ENCODE measurements at regions not wholly inside any gene's neighbourhood (a gene's known extent, or its start where the extent isn't known, plus 50 kb on each side); places are given as distances from the start of the nearest gene placed in this dataset.

GRCh38 chr2:6359964-6360363, 505.7 kb downstream of the CMPK2 start:
- no peak for DNase-seq

GRCh38 chr2:6362671-6363450, 502.8 kb downstream of the CMPK2 start:
- DNase-seq: no peak

- DNase-seq: no peak
These were observed 497.4 kb downstream of the CMPK2 start for GRCh38 chr2:6368281-6368680.

GRCh38 chr2:6369266-6369665, 496.4 kb downstream of the CMPK2 start:
- DNase-seq: no peak

- DNase-seq: no peak
These were observed 494.8 kb downstream of the CMPK2 start for GRCh38 chr2:6370753-6371551.

GRCh38 chr2:6372317-6372901, 493.3 kb downstream of the CMPK2 start:
- no peak for DNase-seq

GRCh38 chr2:6381326-6381725, 484.4 kb downstream of the CMPK2 start:
- no peak for DNase-seq

- DNase-seq: no peak
These were observed 481.4 kb downstream of the CMPK2 start for GRCh38 chr2:6384341-6384740.

- DNase-seq: no peak
These were observed 473.4 kb downstream of the CMPK2 start for GRCh38 chr2:6392354-6392753.

GRCh38 chr2:6392966-6393365, 472.7 kb downstream of the CMPK2 start:
- DNase-seq: no peak

GRCh38 chr2:6393819-6394218, 471.9 kb downstream of the CMPK2 start:
- DNase-seq: no peak

GRCh38 chr2:6394276-6394675, 471.4 kb downstream of the CMPK2 start:
- no peak for DNase-seq

- no peak for DNase-seq
These were observed 467.3 kb downstream of the CMPK2 start for GRCh38 chr2:6398421-6398820.

GRCh38 chr2:6401301-6401700, 464.4 kb downstream of the CMPK2 start:
- no peak for DNase-seq

GRCh38 chr2:6408057-6408456, 457.6 kb downstream of the CMPK2 start:
- DNase-seq: no peak

- no peak for DNase-seq
These were observed 455.4 kb downstream of the CMPK2 start for GRCh38 chr2:6410313-6410712.

GRCh38 chr2:6412533-6413091, 453.1 kb downstream of the CMPK2 start:
- DNase-seq: no peak

GRCh38 chr2:6417050-6417449, 448.7 kb downstream of the CMPK2 start:
- DNase-seq: no peak

GRCh38 chr2:6418291-6418690, 447.4 kb downstream of the CMPK2 start:
- no peak for DNase-seq

- DNase-seq: no peak
These were observed 444.5 kb downstream of the CMPK2 start for GRCh38 chr2:6421138-6421730.

- DNase-seq: no peak
These were observed 443.8 kb downstream of the CMPK2 start for GRCh38 chr2:6421888-6422287.

- DNase-seq: no peak
These were observed 442.6 kb downstream of the CMPK2 start for GRCh38 chr2:6423157-6423556.

GRCh38 chr2:6423944-6424343, 441.8 kb downstream of the CMPK2 start:
- DNase-seq: no peak

Data from NCI-H2029 (cell line).